GM12878 (cell line): ENCODE measurements at regions not wholly inside any gene's neighbourhood (a gene's known extent, or its start where the extent isn't known, plus 50 kb on each side); places are given as distances from the start of the nearest gene placed in this dataset.

Experiments
- ATAC-seq: fragments of 200-7000 bp; cut with Tn5 transposase; 3 replicates; pipeline ENCODE4 v1.9.1; 2020; ENCODE audit warnings: mild to moderate bottlenecking, moderate library complexity
- BruUV-seq: library from RNA; stranded (reverse); fragments of 400-500 nt; replicated peaks from 2 replicates; lab custom pipeline; 2021; lab: Mats Ljungman, UMichigan
- CTCF ChIA-PET: fragments of 300-600 bp; sonication (Branson Sonifier 250); formaldehyde crosslinking; extraction: SDS; loops from one replicate; lab custom pipeline; 2021; ENCODE audit warnings: inconsistent platforms; lab: Yijun Ruan, JAX
- POLR2A ChIA-PET: fragments of 350-600 bp; formaldehyde crosslinking; extraction: SDS; loops from one replicate; lab custom pipeline; 2021; ENCODE audit warnings: inconsistent platforms; lab: Charles Lee
- RAD21 ChIA-PET: fragments of 300-600 bp; sonication (Branson Sonifier 250); formaldehyde crosslinking; loops from one replicate; lab custom pipeline; 2023; ENCODE audit warnings: antibody characterized with exemption; ENCODE audit not compliant: unreplicated experiment; lab: Charles Lee
- SMC1A ChIA-PET: fragments of 300-600 bp; sonication (Branson Sonifier 250); formaldehyde crosslinking; loops from one replicate; lab custom pipeline; 2023; ENCODE audit not compliant: unreplicated experiment, uncharacterized antibody; lab: Charles Lee
- DNase-seq: peaks from one replicate; pipeline ENCODE4 v3.0.0-alpha.2; 2011; ENCODE audit warnings: low read depth, low spot score
- FAIRE-seq: peaks from 3 replicates; lab custom pipeline; 2011; peaks lifted over from hg19 to GRCh38; lab: Jason Lieb, UNC
- H2AFZ ChIP-seq: 2 replicates; pipeline ENCODE4 v1.6.0; 2011; ENCODE audit warnings: low read depth, low read length, control low read depth; ENCODE audit not compliant: control insufficient read depth
- H3K27ac ChIP-seq: 2 replicates; pipeline ENCODE4 v1.5.1; 2011; ENCODE audit warnings: control low read depth; ENCODE audit not compliant: control insufficient read depth, insufficient read depth
- H3K27me3 ChIP-seq, 2 experiments: replicated peaks in 1 of 2; 2 replicates each; pipeline versions ENCODE4 v1.6.0 to v1.6.1; 2011; ENCODE audit warnings: low read length in 1 of 2; ENCODE audit not compliant: control insufficient read depth in 2 of 2, insufficient read depth in 2 of 2
- H3K36me3 ChIP-seq, 2 experiments: 2 replicates each; pipeline ENCODE4 v1.5.1; 2011; ENCODE audit warnings: low read length in 1 of 2; ENCODE audit not compliant: control insufficient read depth in 2 of 2, insufficient read depth in 2 of 2
- H3K4me1 ChIP-seq: 2 replicates; pipeline ENCODE4 v1.6.1; 2011; ENCODE audit warnings: mild to moderate bottlenecking, low read length, moderate library complexity, mixed read lengths; ENCODE audit not compliant: control insufficient read depth, insufficient read depth
- H3K4me2 ChIP-seq: 2 replicates; pipeline ENCODE4 v1.6.0; 2011; ENCODE audit warnings: control low read depth; ENCODE audit not compliant: control insufficient read depth, insufficient read depth
- H3K4me3 ChIP-seq: fragments of 200-600 bp; sonication (generic); 2 replicates; pipeline ENCODE4 v1.5.1; 2016
- H3K79me2 ChIP-seq: 2 replicates; pipeline ENCODE4 v1.6.0; 2011; ENCODE audit warnings: low read length; ENCODE audit not compliant: control insufficient read depth, insufficient read depth
- H3K9ac ChIP-seq: 2 replicates; pipeline ENCODE4 v1.8.0; 2011; ENCODE audit warnings: low read length, control low read depth, mixed read lengths; ENCODE audit not compliant: control insufficient read depth, insufficient read depth
- H3K9me3 ChIP-seq: replicated peaks from 3 replicates; pipeline ENCODE4 v1.5.1; 2011; ENCODE audit warnings: mild to moderate bottlenecking, low read length; ENCODE audit not compliant: control insufficient read depth, insufficient read depth
- H4K20me1 ChIP-seq: 2 replicates; pipeline ENCODE4 v1.6.0; 2011; ENCODE audit not compliant: control insufficient read depth, insufficient read depth
- ATF3 ChIP-seq: IDR thresholded peaks from 2 replicates; pipeline ENCODE4 v1.6.1; 2011; ENCODE audit warnings: low read depth, mild to moderate bottlenecking, low read length, moderate library complexity, borderline replicate concordance; ENCODE audit errors: extremely low read depth
- CBFB ChIP-seq: IDR thresholded peaks from 2 replicates; pipeline ENCODE4 v1.6.1; 2016; ENCODE audit warnings: antibody characterized with exemption, low read depth
- IRF3 ChIP-seq: fragments of 450-650 bp; IDR thresholded peaks from 2 replicates; pipeline ENCODE4 v1.6.1; 2014; ENCODE audit warnings: mild to moderate bottlenecking
- MEF2A ChIP-seq: IDR thresholded peaks from 2 replicates; pipeline ENCODE4 v1.6.1; 2011; ENCODE audit warnings: low read depth, mild to moderate bottlenecking, low read length, moderate library complexity; ENCODE audit not compliant: insufficient read depth
- MEF2B ChIP-seq: fragments of 450-650 bp; IDR thresholded peaks from 2 replicates; pipeline ENCODE4 v1.6.1; 2018; ENCODE audit warnings: mild to moderate bottlenecking, moderate library complexity; ENCODE audit not compliant: partially characterized antibody, poor library complexity, severe bottlenecking
- POLR2AphosphoS2 ChIP-seq: IDR thresholded peaks from 2 replicates; pipeline ENCODE4 v1.6.1; 2011; ENCODE audit warnings: low read depth, mild to moderate bottlenecking, low read length, improper control_type of control experiment, moderate library complexity
- RCOR1 ChIP-seq: conservative IDR thresholded peaks from 2 replicates; pipeline ENCODE4 v1.6.1; 2012; ENCODE audit warnings: low read depth, low read length, improper control_type of control experiment
- RELB ChIP-seq: fragments of 450-650 bp; IDR thresholded peaks from 2 replicates; pipeline ENCODE4 v1.6.1; 2017; ENCODE audit warnings: low read depth, mild to moderate bottlenecking, moderate library complexity
- REST ChIP-seq: IDR thresholded peaks from 2 replicates; pipeline ENCODE4 v1.6.1; 2012; ENCODE audit warnings: mild to moderate bottlenecking, low read depth, low read length
- SIN3A ChIP-seq: IDR thresholded peaks from 2 replicates; pipeline ENCODE4 v1.6.1; 2012; ENCODE audit warnings: low read depth, low read length, improper control_type of control experiment
- SREBF1 ChIP-seq: IDR thresholded peaks from 2 replicates; pipeline ENCODE4 v1.6.1; 2012; ENCODE audit warnings: mild to moderate bottlenecking, low read length
- TBL1XR1 ChIP-seq: IDR thresholded peaks from 2 replicates; pipeline ENCODE4 v1.6.1; 2012; ENCODE audit warnings: low read depth, low read length, improper control_type of control experiment
- ZBTB11 ChIP-seq: fragments of 450-650 bp; formaldehyde crosslinking; IDR thresholded peaks from 2 replicates; pipeline ENCODE4 v1.5.0; 2022; ENCODE audit warnings: mild to moderate bottlenecking, missing genetic modification characterization
- ZNF207 ChIP-seq: fragments of 450-650 bp; IDR thresholded peaks from 2 replicates; pipeline ENCODE4 v1.6.1; 2014; ENCODE audit warnings: antibody characterized with exemption, mild to moderate bottlenecking, borderline replicate concordance
- WGBS: methylation state at CpG from one replicate; pipeline ENCODE4 v1.1.6; 2016; ENCODE audit warnings: low lambda C conversion rate; ENCODE audit not compliant: insufficient replicate concordance, insufficient coverage; ENCODE audit errors: missing lambda C conversion rate; 5-methylcytosine and 5-hydroxymethylcytosine counted together
- in situ Hi-C: fragments of 300-500 bp; cut with MboI; formaldehyde crosslinking; loops from 9 replicates; pipeline ENCODE4 v1.14.3; 2018; ENCODE audit warnings: mixed read lengths
- intact Hi-C: fragments of 100-400 bp; cut with micrococcal nuclease; formaldehyde crosslinking; loops from one replicate; pipeline ENCODE4 v1.14.2; 2022; ENCODE audit not compliant: unreplicated experiment

- Histone ChIP-seq H3K4me3 (no peak overlapping the region), H3K4me2 (no peak overlapping the region), H3K9ac (no peak overlapping the region), H3K27me3 (no peaks in the 10 kb centered on the region), H3K27ac (no peak overlapping the region), H3K36me3 (no peaks in the 10 kb centered on the region), H3K79me2 (no peaks in the 10 kb centered on the region), H3K4me1 (no peaks in the 10 kb centered on the region), H4K20me1 (no peaks in the 10 kb centered on the region), H3K9me3 (peaks cover 10% of the 10 kb centered on the region; the same call in 2 of the 3 replicates), H2AFZ (no peak overlapping the region)
- ChIA-PET POLR2A (no interaction called here), SMC1A (no interaction called here), RAD21 (no interaction called here), CTCF (no interaction called here)
- BruUV-seq = no TSS peak
- 59% methylated on average over 15 of the region's 15 CpGs for WGBS
- intact Hi-C loops = no loop called here
- no peak for FAIRE-seq
- TF ChIP-seq TBL1XR1 (no peak), CBFB (no peak), POLR2AphosphoS2 (no peak), IRF3 (no peak), ZNF207 (no peak), SIN3A (no peak), RCOR1 (no peak), REST (no peak), MEF2B (no peak), RELB (no peak), SREBF1 (no peak), MEF2A (no peak), ZBTB11 (no peak), ATF3 (no peak)
- ATAC-seq = no peak
- DNase-seq = no peak
- in situ Hi-C loops = no loop called here
Measured at GRCh38 chr9:40928803-40929487, 199.5 kb downstream of the FOXD4L6 start.
